ENCODE measurements at regions not wholly inside any gene's neighbourhood (a gene's known extent, or its start where the extent isn't known, plus 50 kb on each side); places are given as distances from the start of the nearest gene placed in this dataset.

- Histone ChIP-seq H3K4me3 (ENCODE audit: low read depth in 2 of 2, low read length in 2 of 2) (no peak overlapping the region), H3K27me3 (ENCODE audit: control insufficient read depth, insufficient read depth, low read length) (no peaks in the 10 kb centered on the region), H3K27ac (ENCODE audit: low read length) (no peak overlapping the region), H3K4me1 (ENCODE audit: control insufficient read depth, insufficient read depth, low read length) (no peaks in the 10 kb centered on the region), H3K36me3 (ENCODE audit: control insufficient read depth, insufficient read depth, low read length) (no peaks in the 10 kb centered on the region), H3K9me3 (ENCODE audit: control insufficient read depth, insufficient read depth, low read depth, low read length) (no peaks in the 10 kb centered on the region)
- in situ Hi-C loops (cut with HindIII; ENCODE audit: low pct_unique_long_range_greater_than_20kb, low sequenced_read_pairs) (no loop called here), intact Hi-C loops (cut with micrococcal nuclease; ENCODE audit: unreplicated experiment) (no loop called here)
- no peak for ATAC-seq
- DNase-seq (ENCODE audit: low read depth, low spot score), result no peak
- BruUV-seq (replicated peaks), result no TSS peak
- POLR2A ChIA-PET, result no interaction called here
- no peak for TF ChIP-seq POLR2AphosphoS5 (IDR thresholded peaks at IDR 0.05; ENCODE audit: low read depth, low read length)
- TF ChIP-seq, protein P1, sequence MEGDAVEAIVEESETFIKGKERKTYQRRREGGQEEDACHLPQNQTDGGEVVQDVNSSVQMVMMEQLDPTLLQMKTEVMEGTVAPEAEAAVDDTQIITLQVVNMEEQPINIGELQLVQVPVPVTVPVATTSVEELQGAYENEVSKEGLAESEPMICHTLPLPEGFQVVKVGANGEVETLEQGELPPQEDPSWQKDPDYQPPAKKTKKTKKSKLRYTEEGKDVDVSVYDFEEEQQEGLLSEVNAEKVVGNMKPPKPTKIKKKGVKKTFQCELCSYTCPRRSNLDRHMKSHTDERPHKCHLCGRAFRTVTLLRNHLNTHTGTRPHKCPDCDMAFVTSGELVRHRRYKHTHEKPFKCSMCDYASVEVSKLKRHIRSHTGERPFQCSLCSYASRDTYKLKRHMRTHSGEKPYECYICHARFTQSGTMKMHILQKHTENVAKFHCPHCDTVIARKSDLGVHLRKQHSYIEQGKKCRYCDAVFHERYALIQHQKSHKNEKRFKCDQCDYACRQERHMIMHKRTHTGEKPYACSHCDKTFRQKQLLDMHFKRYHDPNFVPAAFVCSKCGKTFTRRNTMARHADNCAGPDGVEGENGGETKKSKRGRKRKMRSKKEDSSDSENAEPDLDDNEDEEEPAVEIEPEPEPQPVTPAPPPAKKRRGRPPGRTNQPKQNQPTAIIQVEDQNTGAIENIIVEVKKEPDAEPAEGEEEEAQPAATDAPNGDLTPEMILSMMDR (IDR thresholded peaks at IDR 0.05), result no peak
- no peak for TF ChIP-seq REST (IDR thresholded peaks at IDR 0.05; ENCODE audit: insufficient read depth in 1 of 2, low read depth in 2 of 2, low read length in 1 of 2)
- TF ChIP-seq SIN3A (IDR thresholded peaks at IDR 0.05; ENCODE audit: borderline replicate concordance, insufficient read depth, low read depth, low read length), result no peak
- TF ChIP-seq TCF7L2 (IDR thresholded peaks at IDR 0.05; ENCODE audit: low read depth, low read length), result no peak
- CTCF ChIA-PET, result no interaction called here
These were observed 105.5 kb downstream of the EBNA1BP2 start for GRCh38 chr1:43066578-43066977.

DNA sequence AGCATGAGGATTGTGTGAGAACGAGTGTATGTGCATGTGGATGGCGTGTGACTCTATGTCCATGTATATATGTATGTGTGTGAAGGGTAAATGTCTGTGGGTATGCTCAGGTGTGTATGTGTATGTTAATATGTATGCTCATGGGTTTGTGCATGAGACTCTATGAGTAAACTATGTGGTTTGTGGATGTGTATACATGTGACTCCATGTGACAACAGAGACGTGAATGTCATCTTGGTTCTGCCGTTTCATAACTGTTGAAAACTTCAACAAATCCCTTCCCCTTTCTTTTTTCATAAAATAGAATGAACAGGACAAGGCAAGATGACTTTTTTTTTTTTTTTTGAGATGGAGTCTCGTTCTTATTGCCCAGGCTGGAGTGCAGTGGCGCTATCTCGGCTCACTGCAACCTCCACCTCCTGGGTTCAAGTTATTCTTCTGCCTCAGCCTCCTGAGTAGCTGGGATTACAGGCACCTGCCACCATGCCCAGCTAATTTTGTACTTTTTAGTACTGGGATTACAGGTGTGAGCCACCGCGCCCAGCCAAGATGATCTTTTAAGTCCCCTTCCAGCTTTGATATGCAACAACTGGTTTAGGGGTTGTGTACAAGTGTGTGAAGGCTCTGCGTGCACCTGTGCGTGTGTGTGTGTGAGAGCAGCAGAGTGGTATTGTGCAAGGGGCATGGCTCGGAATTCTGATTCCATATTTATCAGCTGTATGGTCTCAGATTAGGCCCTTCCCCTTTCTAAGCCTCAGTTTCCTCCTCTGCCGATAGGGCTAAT is 106.3 kb downstream of the EBNA1BP2 start:
- DNase-seq (ENCODE audit: low read depth, low spot score), result no peak
- BruUV-seq (replicated peaks), result no TSS peak
- no peak for ATAC-seq
- Histone ChIP-seq H3K4me3 (ENCODE audit: low read depth in 2 of 2, low read length in 2 of 2) (no peak overlapping the region), H3K27me3 (ENCODE audit: control insufficient read depth, insufficient read depth, low read length) (no peaks in the 10 kb centered on the region), H3K4me1 (ENCODE audit: control insufficient read depth, insufficient read depth, low read length) (no peaks in the 10 kb centered on the region), H3K27ac (ENCODE audit: low read length) (no peak overlapping the region), H3K36me3 (ENCODE audit: control insufficient read depth, insufficient read depth, low read length) (no peaks in the 10 kb centered on the region), H3K9me3 (ENCODE audit: control insufficient read depth, insufficient read depth, low read depth, low read length) (no peaks in the 10 kb centered on the region)
- CTCF ChIA-PET, result no interaction called here
- POLR2A ChIA-PET, result no interaction called here
- in situ Hi-C loops (cut with HindIII; ENCODE audit: low pct_unique_long_range_greater_than_20kb, low sequenced_read_pairs), result no loop called here
- intact Hi-C loops (cut with micrococcal nuclease; ENCODE audit: unreplicated experiment), result no loop called here
- no peak for TF ChIP-seq POLR2AphosphoS5 (IDR thresholded peaks at IDR 0.05; ENCODE audit: low read depth, low read length)
- no peak for TF ChIP-seq TCF7L2 (IDR thresholded peaks at IDR 0.05; ENCODE audit: low read depth, low read length)
- TF ChIP-seq SIN3A (IDR thresholded peaks at IDR 0.05; ENCODE audit: borderline replicate concordance, insufficient read depth, low read depth, low read length), result no peak
- TF ChIP-seq REST (IDR thresholded peaks at IDR 0.05; ENCODE audit: insufficient read depth in 1 of 2, low read depth in 2 of 2, low read length in 1 of 2), result no peak
- TF ChIP-seq, protein P1 (IDR thresholded peaks at IDR 0.05), result no peak

Measured in Panc1 (cell line).